Retina (tissue), 1 donor: ENCODE measurements at regions not wholly inside any gene's neighbourhood (a gene's known extent, or its start where the extent isn't known, plus 50 kb on each side); places are given as distances from the start of the nearest gene placed in this dataset.
"Not testable (repeated sequence)": the region's sequence is repeated elsewhere in the genome, so short reads cannot be mapped to it uniquely, and the experiment has no call there.

Experiments used
- DNase-seq: peaks from one replicate; pipeline ENCODE4 v3.0.0-alpha.2; 2016

- DNase-seq: no peak
Observed at GRCh38 chrX:125202591-125203248, 117.0 kb upstream of the TEX13C start.

GRCh38 chrX:125203365-125203736 lies 116.3 kb upstream of the TEX13C start:
- DNase-seq: peak; percentile 70

- peak; percentile 82 for DNase-seq
Observed at GRCh38 chrX:125203737-125204578, 115.7 kb upstream of the TEX13C start.

GRCh38 chrX:125204681-125205132 lies 115.0 kb upstream of the TEX13C start:
- DNase-seq: no peak

GRCh38 chrX:125205133-125205917 lies 114.3 kb upstream of the TEX13C start:
- peak; percentile 89 for DNase-seq

- no peak for DNase-seq
Observed at GRCh38 chrX:125205918-125206665, 113.6 kb upstream of the TEX13C start.

- no peak for DNase-seq
Observed at GRCh38 chrX:125210146-125210545, 109.5 kb upstream of the TEX13C start.

GRCh38 chrX:125219852-125220251 lies 99.8 kb upstream of the TEX13C start:
- DNase-seq: no peak

- DNase-seq: no peak
Observed at GRCh38 chrX:125236955-125237354, 82.7 kb upstream of the TEX13C start.

GRCh38 chrX:125248931-125249330 lies 70.7 kb upstream of the TEX13C start:
- DNase-seq: no peak

GRCh38 chrX:125255759-125256158 lies 63.9 kb upstream of the TEX13C start:
- not testable (repeated sequence) for DNase-seq

- no peak for DNase-seq
Observed at GRCh38 chrX:125262836-125263235, 56.8 kb upstream of the TEX13C start.

GRCh38 chrX:125266153-125266660 lies 53.5 kb upstream of the TEX13C start:
- no peak for DNase-seq
